Fibroblast of lung (primary cell): ENCODE measurements at regions not wholly inside any gene's neighbourhood (a gene's known extent, or its start where the extent isn't known, plus 50 kb on each side); places are given as distances from the start of the nearest gene placed in this dataset.

ENCODE experiments used
- DNase-seq, 2 donors: peaks; one replicate each; pipeline versions ENCODE4 v3.0.0 to v3.0.0-alpha.2; 2010; ENCODE audit warnings: low read depth in 2 of 2
- H2AFZ ChIP-seq: 2 replicates; pipeline ENCODE4 v1.5.1; 2012; ENCODE audit warnings: low read length, control low read depth, inconsistent platforms
- H3K27ac ChIP-seq: 2 replicates; pipeline ENCODE4 v1.5.1; 2011; ENCODE audit warnings: low read length, control low read depth; ENCODE audit not compliant: insufficient read depth
- H3K27me3 ChIP-seq: 2 replicates; pipeline ENCODE4 v1.5.1; 2011; ENCODE audit warnings: mild to moderate bottlenecking, low read length; ENCODE audit not compliant: control insufficient read depth, insufficient read depth
- H3K36me3 ChIP-seq: 2 replicates; pipeline ENCODE4 v1.5.1; 2011; ENCODE audit warnings: low read length; ENCODE audit not compliant: control insufficient read depth, insufficient read depth
- H3K4me1 ChIP-seq: 2 replicates; pipeline ENCODE4 v1.5.1; 2011; ENCODE audit warnings: low read length; ENCODE audit not compliant: control insufficient read depth, insufficient read depth; ENCODE audit errors: extremely low read depth
- H3K4me2 ChIP-seq: 2 replicates; pipeline ENCODE4 v1.5.1; 2011; ENCODE audit warnings: low read length, control low read depth; ENCODE audit not compliant: insufficient read depth; ENCODE audit errors: extremely low read depth
- H3K4me3 ChIP-seq, 4 experiments: fragments of 200-600 bp in 1 of 4; sonication (generic) in 1 of 4; replicated peaks in 1 of 4; 2 replicates each; pipeline ENCODE4 v1.5.1; 2011 to 2016; ENCODE audit warnings: low read length in 4 of 4, low read depth in 3 of 4, mild to moderate bottlenecking in 3 of 4, control low read depth in 2 of 4, inconsistent platforms in 1 of 4, mixed read lengths in 1 of 4; ENCODE audit not compliant: insufficient read depth in 1 of 4; ENCODE audit errors: control extremely low read depth in 1 of 4
- H3K79me2 ChIP-seq: 2 replicates; pipeline ENCODE4 v1.5.1; 2012; ENCODE audit warnings: mild to moderate bottlenecking, low read length, inconsistent platforms; ENCODE audit not compliant: control insufficient read depth, insufficient read depth
- H3K9ac ChIP-seq: 2 replicates; pipeline ENCODE4 v1.5.1; 2011; ENCODE audit warnings: mild to moderate bottlenecking, low read length, control low read depth; ENCODE audit not compliant: insufficient read depth
- H3K9me3 ChIP-seq: 2 replicates; pipeline ENCODE4 v1.5.1; 2012; ENCODE audit warnings: low read depth, low read length; ENCODE audit not compliant: control insufficient read depth, insufficient read depth
- H4K20me1 ChIP-seq: 2 replicates; pipeline ENCODE4 v1.5.1; 2011; ENCODE audit warnings: low read length; ENCODE audit not compliant: control insufficient read depth, insufficient read depth; ENCODE audit errors: extremely low read depth
- EZH2 ChIP-seq: IDR thresholded peaks from 2 replicates; pipeline ENCODE4 v1.5.1; 2012; ENCODE audit warnings: low read length, control low read depth, mild to moderate bottlenecking; ENCODE audit errors: missing control alignments
- TF ChIP-seq, protein P1 (sequence below), 2 donors: IDR thresholded peaks in 1 of 2; conservative IDR thresholded peaks in 1 of 2; 1 replicate in 1 of 2; 2 replicates in 1 of 2; pipeline ENCODE4 v1.5.1; 2011 to 2012; ENCODE audit warnings: low read length in 2 of 2, control low read depth in 1 of 2, inconsistent platforms in 1 of 2, low read depth in 1 of 2, mild to moderate bottlenecking in 1 of 2

DNA sequence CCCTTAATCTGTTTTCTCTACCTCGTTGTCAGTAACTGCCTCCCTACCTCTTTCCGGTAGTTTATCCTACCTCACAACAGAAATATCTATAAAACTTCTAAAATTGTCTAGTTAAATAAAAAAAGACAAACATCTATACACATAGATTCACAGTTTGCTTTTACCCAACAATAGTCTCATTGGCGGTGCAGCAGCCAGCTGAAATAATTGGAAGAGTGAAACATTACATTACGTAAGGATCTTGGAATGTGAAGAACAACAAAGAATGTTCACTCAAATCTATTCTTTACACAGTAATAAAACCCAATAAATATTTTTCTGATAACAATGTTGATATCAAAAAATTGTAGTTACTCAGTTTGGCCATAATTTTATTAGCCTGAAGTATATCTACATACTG lies 115.5 kb upstream of the ARPP21 start:
- no peaks in the 10 kb centered on the region for H3K79me2 ChIP-seq
- H3K4me3 ChIP-seq: no peak overlapping the region
- H2AFZ ChIP-seq: no peak overlapping the region
- H4K20me1 ChIP-seq: no peaks in the 10 kb centered on the region
- DNase-seq: peak in 1 of 2 donors; percentile 69
- no peak overlapping the region for H3K9ac ChIP-seq
- TF ChIP-seq, protein P1, sequence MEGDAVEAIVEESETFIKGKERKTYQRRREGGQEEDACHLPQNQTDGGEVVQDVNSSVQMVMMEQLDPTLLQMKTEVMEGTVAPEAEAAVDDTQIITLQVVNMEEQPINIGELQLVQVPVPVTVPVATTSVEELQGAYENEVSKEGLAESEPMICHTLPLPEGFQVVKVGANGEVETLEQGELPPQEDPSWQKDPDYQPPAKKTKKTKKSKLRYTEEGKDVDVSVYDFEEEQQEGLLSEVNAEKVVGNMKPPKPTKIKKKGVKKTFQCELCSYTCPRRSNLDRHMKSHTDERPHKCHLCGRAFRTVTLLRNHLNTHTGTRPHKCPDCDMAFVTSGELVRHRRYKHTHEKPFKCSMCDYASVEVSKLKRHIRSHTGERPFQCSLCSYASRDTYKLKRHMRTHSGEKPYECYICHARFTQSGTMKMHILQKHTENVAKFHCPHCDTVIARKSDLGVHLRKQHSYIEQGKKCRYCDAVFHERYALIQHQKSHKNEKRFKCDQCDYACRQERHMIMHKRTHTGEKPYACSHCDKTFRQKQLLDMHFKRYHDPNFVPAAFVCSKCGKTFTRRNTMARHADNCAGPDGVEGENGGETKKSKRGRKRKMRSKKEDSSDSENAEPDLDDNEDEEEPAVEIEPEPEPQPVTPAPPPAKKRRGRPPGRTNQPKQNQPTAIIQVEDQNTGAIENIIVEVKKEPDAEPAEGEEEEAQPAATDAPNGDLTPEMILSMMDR (conservative IDR thresholded peaks at IDR 0.05 in 1 of 2, IDR thresholded peaks at IDR 0.05 in 1 of 2; ENCODE audit: low read depth in 1 of 2, low read length in 2 of 2): no peak
- no peak for TF ChIP-seq EZH2
- H3K9me3 ChIP-seq: no peaks in the 10 kb centered on the region
- H3K4me1 ChIP-seq: no peaks in the 10 kb centered on the region
- H3K36me3 ChIP-seq: no peaks in the 10 kb centered on the region
- no peaks in the 10 kb centered on the region for H3K27me3 ChIP-seq
- H3K27ac ChIP-seq: no peak overlapping the region
- no peak overlapping the region for H3K4me2 ChIP-seq

- Histone ChIP-seq H3K4me3 (no peak overlapping the region), H3K4me2 (no peak overlapping the region), H3K27me3 (no peaks in the 10 kb centered on the region), H3K27ac (no peak overlapping the region), H2AFZ (no peak overlapping the region), H3K4me1 (no peaks in the 10 kb centered on the region), H3K79me2 (no peaks in the 10 kb centered on the region), H3K36me3 (no peaks in the 10 kb centered on the region), H3K9ac (no peak overlapping the region), H3K9me3 (no peaks in the 10 kb centered on the region), H4K20me1 (no peaks in the 10 kb centered on the region)
- DNase-seq: no peak
- no peak for TF ChIP-seq EZH2
- TF ChIP-seq, protein P1 (conservative IDR thresholded peaks at IDR 0.05 in 1 of 2, IDR thresholded peaks at IDR 0.05 in 1 of 2; ENCODE audit: low read depth in 1 of 2, low read length in 2 of 2): no peak
Measured at GRCh38 chr3:35524856-35525255, 114.5 kb upstream of the ARPP21 start.

- no peak overlapping the region for H3K9ac ChIP-seq
- H3K4me1 ChIP-seq: no peaks in the 10 kb centered on the region
- no peaks in the 10 kb centered on the region for H3K27me3 ChIP-seq
- H3K79me2 ChIP-seq: no peaks in the 10 kb centered on the region
- H4K20me1 ChIP-seq: no peaks in the 10 kb centered on the region
- no peak overlapping the region for H3K27ac ChIP-seq
- H3K9me3 ChIP-seq: no peaks in the 10 kb centered on the region
- no peak overlapping the region for H3K4me2 ChIP-seq
- no peaks in the 10 kb centered on the region for H3K36me3 ChIP-seq
- H3K4me3 ChIP-seq: no peak overlapping the region
- peak in 1 of 2 donors; percentile 7 for DNase-seq
- no peak for TF ChIP-seq EZH2
- TF ChIP-seq, protein P1 (conservative IDR thresholded peaks at IDR 0.05 in 1 of 2, IDR thresholded peaks at IDR 0.05 in 1 of 2; ENCODE audit: low read depth in 1 of 2, low read length in 2 of 2): no peak
- H2AFZ ChIP-seq: no peak overlapping the region
Measured at GRCh38 chr3:35528728-35529127, 110.6 kb upstream of the ARPP21 start.
